Small intestine (tissue), 7 donors: ENCODE measurements at regions not wholly inside any gene's neighbourhood (a gene's known extent, or its start where the extent isn't known, plus 50 kb on each side); places are given as distances from the start of the nearest gene placed in this dataset.

ENCODE experiments used
- DNase-seq, 2 donors: peaks; one replicate each; pipeline versions ENCODE4 v3.0.0 to v3.0.0-alpha.2; 2013
- FAIRE-seq: peaks from 2 replicates; lab custom pipeline; 2012; peaks lifted over from hg19 to GRCh38; lab: Jason Lieb, UNC
- H3K27ac ChIP-seq, 3 donors: one replicate each; pipeline ENCODE4 v1.5.1; 2013; ENCODE audit warnings: low read length in 2 of 3, mild to moderate bottlenecking in 2 of 3, control low read depth in 1 of 3, inconsistent platforms in 1 of 3, low read depth in 1 of 3, moderate library complexity in 1 of 3
- H3K27me3 ChIP-seq, 3 donors: one replicate each; pipeline ENCODE4 v1.6.1; 2013; ENCODE audit warnings: low read length in 3 of 3, inconsistent platforms in 1 of 3; ENCODE audit not compliant: control insufficient read depth in 3 of 3, insufficient read depth in 3 of 3
- H3K36me3 ChIP-seq, 3 donors: one replicate each; pipeline ENCODE4 v1.6.1; 2013; ENCODE audit warnings: low read length in 3 of 3, inconsistent platforms in 1 of 3, low read depth in 1 of 3, mild to moderate bottlenecking in 1 of 3, moderate library complexity in 1 of 3; ENCODE audit not compliant: control insufficient read depth in 3 of 3, insufficient read depth in 2 of 3
- H3K4me1 ChIP-seq, 3 donors: one replicate each; pipeline ENCODE4 v1.6.1; 2013; ENCODE audit warnings: low read length in 2 of 3, inconsistent platforms in 1 of 3, low read depth in 1 of 3, mild to moderate bottlenecking in 1 of 3, moderate library complexity in 1 of 3; ENCODE audit not compliant: control insufficient read depth in 3 of 3, insufficient read depth in 2 of 3
- H3K4me3 ChIP-seq, 3 donors: one replicate each; pipeline ENCODE4 v1.5.1; 2013; ENCODE audit warnings: low read length in 3 of 3, control low read depth in 1 of 3, inconsistent platforms in 1 of 3, low read depth in 1 of 3, mild to moderate bottlenecking in 1 of 3, moderate library complexity in 1 of 3
- H3K9me3 ChIP-seq, 2 donors: one replicate each; pipeline ENCODE4 v1.6.1; 2013; ENCODE audit warnings: low read depth in 1 of 2, low read length in 1 of 2; ENCODE audit not compliant: control insufficient read depth in 2 of 2, insufficient read depth in 1 of 2
- WGBS, 3 donors: extraction: QIAGEN DNeasy Blood & Tissue Kit; methylation state at CpG; one replicate each; pipeline ENCODE4 v1.1.7; 2013; 5-methylcytosine and 5-hydroxymethylcytosine counted together
- donor health status: healthy with polysubstance abuse.
- donor health status: control.
- donor health status: control.
- donor health status: Bipolar disorder and iron deficiency.
- donor health status: healthy.

DNA sequence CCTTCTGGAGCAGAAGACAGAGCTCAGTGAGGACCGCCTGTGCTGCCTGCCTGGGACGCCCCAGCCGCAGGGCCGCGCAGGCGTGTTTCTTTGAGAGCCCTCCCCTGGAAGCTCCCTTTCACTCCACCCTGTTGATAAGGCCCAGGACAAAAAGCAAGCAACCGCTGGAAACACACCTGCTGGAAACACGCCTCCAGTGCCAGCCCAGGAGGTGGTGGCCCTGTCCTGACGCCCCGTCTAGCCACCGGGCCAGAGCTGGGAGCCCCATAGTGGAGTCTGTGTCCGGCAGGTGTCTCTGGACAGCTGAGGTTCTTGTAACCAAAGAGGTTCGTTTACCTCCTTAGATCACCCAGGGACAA is 173.8 kb downstream of the KATNAL1 start:
- peak; percentile 69 to 86 for DNase-seq
- 19 to 60% (median 29%) methylated on average over 13 of the region's 13 CpGs for WGBS, 3 donors

DNA sequence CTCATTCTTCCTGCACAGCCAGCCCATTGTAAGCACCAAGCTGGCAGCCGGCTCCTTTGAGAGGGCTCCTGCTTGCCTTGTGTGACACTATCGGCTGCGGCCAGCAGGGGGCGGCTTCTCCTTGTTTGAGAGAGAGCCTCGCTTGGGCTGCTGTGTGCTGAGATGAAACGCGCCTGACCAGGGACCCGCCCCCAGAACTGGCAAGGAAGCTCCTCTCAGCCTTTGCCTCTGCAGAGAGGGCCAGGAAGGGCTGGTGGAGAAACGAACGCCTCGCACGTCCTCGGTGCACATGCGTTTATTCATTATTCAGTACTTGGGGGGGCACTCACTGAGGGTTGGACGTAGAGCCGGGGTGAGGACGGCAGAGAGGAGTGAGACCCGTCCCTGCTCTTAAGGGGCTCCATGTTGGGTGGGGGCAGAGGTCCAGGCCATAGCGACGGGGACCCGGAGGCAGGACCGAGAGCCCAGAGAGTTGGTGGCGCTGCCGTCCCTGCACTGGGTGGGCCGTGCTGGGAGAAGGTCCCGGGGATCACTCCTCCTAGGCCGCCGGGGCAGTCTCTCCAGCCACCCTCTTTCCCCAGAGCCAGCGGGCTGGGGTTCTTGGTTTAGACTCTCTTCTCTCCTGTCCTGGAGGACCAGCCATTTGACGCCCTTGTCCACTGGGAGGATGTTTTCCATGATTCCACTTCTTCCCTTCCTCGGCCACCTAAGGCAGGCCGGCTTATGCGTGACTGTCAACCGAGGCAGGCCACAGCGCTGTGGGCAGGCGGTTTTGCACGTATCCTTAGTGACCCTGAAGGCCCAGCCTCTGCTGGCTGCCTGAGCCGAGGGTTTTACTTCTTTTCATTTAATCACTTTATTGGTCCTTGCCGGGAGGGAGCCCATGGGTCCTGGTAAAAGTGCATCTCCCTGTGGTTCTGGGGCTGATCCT is 174.5 kb downstream of the KATNAL1 start:
- Histone ChIP-seq H3K9me3 (no peaks in the 10 kb centered on the region), H3K4me3 (no peak overlapping the region), H3K36me3 (no peaks in the 10 kb centered on the region), H3K4me1 (peaks cover 0 to 16% (median 2%) of the 10 kb centered on the region in 3 donors), H3K27me3 (no peaks in the 10 kb centered on the region), H3K27ac (peak overlapping the region in 2 of 3 donors; percentile 17 to 75)
- 35 to 49% (median 37%) methylated on average over 38 to 39 of the region's 39 CpGs for WGBS, 3 donors
- DNase-seq (peak; percentile 94 to 95), FAIRE-seq (no peak)

More for the DNA sequence above, 173.8 kb downstream of the KATNAL1 start:
- Histone ChIP-seq H3K4me1 (peaks cover 0 to 16% (median 2%) of the 10 kb centered on the region in 3 donors), H3K9me3 (no peaks in the 10 kb centered on the region), H3K27ac (peak overlapping the region in 1 of 3 donors; percentile 75), H3K36me3 (no peaks in the 10 kb centered on the region), H3K4me3 (no peak overlapping the region), H3K27me3 (no peaks in the 10 kb centered on the region)
- no peak for FAIRE-seq

DNA sequence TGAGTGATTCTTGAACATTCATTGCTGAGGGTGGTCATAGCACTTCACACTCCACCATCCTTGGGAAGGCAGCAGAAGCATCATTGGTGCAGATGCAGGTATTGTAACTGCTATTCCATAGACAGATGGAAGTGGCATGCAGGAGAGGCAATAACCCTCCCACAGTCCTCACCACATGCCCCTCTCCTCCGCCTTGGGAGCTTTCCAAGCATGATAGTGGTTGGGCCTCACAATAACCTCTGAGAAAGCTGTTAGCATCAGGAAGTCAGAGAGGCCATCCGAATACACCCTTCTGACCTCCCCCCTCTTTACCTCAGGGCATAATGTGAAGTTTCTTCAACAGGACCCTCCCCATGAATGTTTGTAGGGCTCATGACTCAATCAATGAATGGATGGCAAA is 177.9 kb downstream of the KATNAL1 start:
- Histone ChIP-seq H3K36me3 (no peaks in the 10 kb centered on the region), H3K4me3 (no peak overlapping the region), H3K4me1 (peaks cover 0 to 16% (median 2%) of the 10 kb centered on the region in 3 donors), H3K27me3 (no peaks in the 10 kb centered on the region), H3K27ac (no peak overlapping the region), H3K9me3 (no peaks in the 10 kb centered on the region)
- FAIRE-seq (no peak), DNase-seq (no peak)
- WGBS, 3 donors = 84 to 96% (median 94%) methylated on average over 2 of the region's 2 CpGs

DNA sequence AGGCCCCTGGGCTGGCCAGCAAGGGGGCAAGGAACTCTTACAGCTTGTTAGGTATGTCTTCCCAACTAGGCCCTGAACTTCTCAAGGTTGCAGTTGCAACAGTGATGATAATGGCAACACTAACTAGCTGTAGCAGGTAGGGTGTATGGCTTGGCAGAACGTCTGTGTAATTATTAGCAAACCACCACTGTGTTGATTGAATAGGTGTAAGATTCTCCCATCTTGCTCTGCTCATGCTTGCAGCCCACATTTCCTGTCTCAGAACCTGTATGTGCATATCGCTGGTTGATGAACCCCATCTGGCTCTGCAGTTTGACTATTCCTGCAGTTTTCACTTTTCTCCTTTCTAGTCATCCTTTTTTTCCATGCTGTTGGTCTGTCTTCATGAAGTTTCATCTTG is 178.8 kb downstream of the KATNAL1 start:
- Histone ChIP-seq H3K27ac (no peak overlapping the region), H3K4me3 (no peak overlapping the region), H3K36me3 (no peaks in the 10 kb centered on the region), H3K4me1 (peaks cover 0 to 9% (median 2%) of the 10 kb centered on the region in 3 donors), H3K9me3 (no peaks in the 10 kb centered on the region), H3K27me3 (no peaks in the 10 kb centered on the region)
- DNase-seq (no peak), FAIRE-seq (no peak)
- 73 to 74% (median 74%) methylated on average over 2 of the region's 2 CpGs for WGBS, 3 donors

DNA sequence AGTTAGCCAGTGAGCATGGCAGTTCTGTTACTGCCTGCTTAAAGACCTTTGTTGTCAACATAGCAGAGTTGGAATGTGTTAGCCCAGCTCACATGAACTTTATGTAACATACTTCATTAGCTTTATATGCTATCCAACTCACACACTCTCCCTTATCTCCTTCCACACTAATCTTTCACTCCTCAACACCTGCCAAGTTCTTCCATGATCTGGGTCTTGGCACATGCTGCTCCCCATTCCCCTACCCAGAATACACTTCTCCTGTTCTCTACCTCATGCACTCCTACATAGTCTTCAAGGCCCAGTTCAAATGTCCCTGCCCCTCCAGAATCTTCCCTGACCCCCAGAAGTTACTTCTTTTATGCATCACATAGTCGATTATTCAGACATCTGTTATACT is 179.3 kb downstream of the KATNAL1 start:
- WGBS, 3 donors = 84 to 88% (median 85%) methylated on average over 1 of the region's 1 CpG
- FAIRE-seq = no peak

DNA sequence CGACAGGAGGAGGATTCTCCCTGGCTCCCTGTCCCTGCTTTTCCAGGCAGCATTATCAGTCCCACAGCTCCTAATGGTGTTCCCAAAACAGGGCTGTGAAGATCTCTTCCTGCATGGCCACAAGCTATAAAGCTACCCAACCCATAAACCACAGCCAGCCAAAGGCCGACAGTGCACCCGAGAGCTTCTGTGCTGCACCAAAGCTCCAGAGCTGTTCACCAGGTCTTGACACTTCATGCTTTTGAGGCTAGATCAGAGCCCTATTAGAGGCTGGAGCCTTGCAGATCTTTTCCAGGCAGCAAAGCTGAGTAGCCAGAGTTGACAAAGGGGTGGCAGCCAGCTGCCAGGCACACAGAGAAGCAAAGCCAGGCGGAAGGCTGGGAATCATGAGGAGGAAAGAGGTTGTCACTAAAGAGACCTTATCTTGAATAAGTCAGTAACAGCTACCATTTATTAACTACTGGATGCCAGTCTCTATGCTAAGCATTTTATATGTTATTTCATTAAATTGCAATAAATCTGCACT is 180.4 kb downstream of the KATNAL1 start:
- H3K4me1 ChIP-seq = no peaks in the 10 kb centered on the region
- no peak overlapping the region for H3K4me3 ChIP-seq
- FAIRE-seq = no peak
- H3K36me3 ChIP-seq = no peaks in the 10 kb centered on the region
- WGBS, 3 donors = 75 to 90% (median 80%) methylated on average over 4 of the region's 4 CpGs
- no peaks in the 10 kb centered on the region for H3K27me3 ChIP-seq
- H3K27ac ChIP-seq = no peak overlapping the region
- H3K9me3 ChIP-seq = no peaks in the 10 kb centered on the region
- DNase-seq = no peak

More for the DNA sequence above, 179.3 kb downstream of the KATNAL1 start:
- no peaks in the 10 kb centered on the region for H3K27me3 ChIP-seq
- no peak for DNase-seq
- H3K4me3 ChIP-seq = no peak overlapping the region
- H3K4me1 ChIP-seq = peaks cover 0 to 5% (median 2%) of the 10 kb centered on the region in 3 donors
- H3K36me3 ChIP-seq = no peaks in the 10 kb centered on the region
- H3K9me3 ChIP-seq = no peaks in the 10 kb centered on the region
- H3K27ac ChIP-seq = no peak overlapping the region

DNA sequence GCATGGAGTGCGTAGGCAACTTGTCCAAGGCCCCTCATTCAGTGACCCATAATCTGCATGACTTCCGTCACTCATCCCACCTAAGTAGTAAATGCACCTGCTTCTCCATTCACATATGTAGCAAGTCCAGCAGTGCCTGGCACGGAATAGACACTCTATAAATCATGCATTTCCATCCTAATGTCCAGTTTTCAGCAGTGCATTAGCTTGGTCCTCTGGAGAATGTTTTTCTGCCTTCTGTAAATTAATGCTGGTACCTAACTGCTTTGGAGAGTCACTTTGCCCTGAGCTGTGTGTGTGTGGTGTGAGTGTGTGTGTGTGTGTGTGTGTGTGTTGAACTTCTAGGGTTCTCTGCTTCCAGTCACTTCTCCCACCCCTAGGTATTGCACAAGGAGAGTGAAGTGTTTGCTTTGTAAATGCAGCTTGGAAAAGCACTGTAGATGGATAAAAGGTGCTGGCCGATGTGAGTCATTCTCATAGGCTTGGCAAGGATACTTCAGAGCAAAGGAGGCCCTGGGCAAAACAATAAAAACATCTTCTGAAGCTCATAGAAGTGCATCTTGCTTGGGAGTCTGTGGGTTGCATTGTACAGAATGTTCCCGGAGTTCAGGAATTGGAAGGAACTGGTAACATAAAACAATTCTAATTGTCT is 181.8 kb downstream of the KATNAL1 start:
- Histone ChIP-seq H3K9me3 (no peaks in the 10 kb centered on the region), H3K4me3 (no peak overlapping the region), H3K27ac (no peak overlapping the region), H3K4me1 (no peaks in the 10 kb centered on the region), H3K36me3 (no peaks in the 10 kb centered on the region), H3K27me3 (no peaks in the 10 kb centered on the region)
- WGBS, 3 donors = 40 to 51% (median 42%) methylated on average over 5 of the region's 5 CpGs
- no peak for FAIRE-seq
- DNase-seq = peak in 1 of 2 donors; percentile 33

DNA sequence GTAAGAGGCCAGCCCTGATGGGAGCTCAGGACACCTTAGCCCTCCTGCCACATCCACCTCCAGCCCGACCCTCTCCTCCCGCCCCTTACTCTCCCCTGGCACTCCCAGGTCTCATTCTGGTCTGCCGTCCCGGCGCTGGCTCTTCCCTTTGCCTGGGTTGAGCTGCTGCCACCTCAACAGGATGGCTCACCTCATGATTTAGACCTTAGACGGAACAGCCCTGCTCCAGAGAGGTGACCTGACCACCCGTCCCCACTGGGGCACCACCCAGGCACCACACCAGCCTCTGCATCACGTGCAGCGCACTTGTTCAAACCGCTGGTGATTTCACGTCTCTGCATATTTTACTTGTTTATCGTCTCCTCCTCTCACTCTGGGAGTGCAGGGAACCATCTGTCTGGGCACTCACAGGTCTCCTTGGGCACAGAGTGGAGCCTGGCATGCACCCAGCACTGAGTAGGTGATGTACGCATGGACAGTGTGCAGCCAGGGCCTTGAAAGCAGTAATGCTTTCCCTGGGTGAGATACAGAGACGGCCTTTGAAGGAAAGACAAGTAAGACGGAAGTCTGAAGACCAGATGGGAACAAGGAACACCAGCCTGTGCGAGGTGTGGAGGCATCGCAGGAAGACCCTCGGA is 183.1 kb downstream of the KATNAL1 start:
- no peaks in the 10 kb centered on the region for H3K9me3 ChIP-seq
- H3K36me3 ChIP-seq = no peaks in the 10 kb centered on the region
- DNase-seq (no peak), FAIRE-seq (no peak)
- peaks cover 0 to 2% (median 0%) of the 10 kb centered on the region in 3 donors for H3K4me1 ChIP-seq
- no peaks in the 10 kb centered on the region for H3K27me3 ChIP-seq
- whole genome bisulfite sequencing, 3 donors = 86 to 95% (median 94%) methylated on average over 18 of the region's 18 CpGs
- H3K27ac ChIP-seq = no peak overlapping the region
- H3K4me3 ChIP-seq = no peak overlapping the region
